Gastrocnemius medialis (tissue), 4 donors: ENCODE measurements at regions not wholly inside any gene's neighbourhood (a gene's known extent, or its start where the extent isn't known, plus 50 kb on each side); places are given as distances from the start of the nearest gene placed in this dataset.
"Not testable (repeated sequence)": the region's sequence is repeated elsewhere in the genome, so short reads cannot be mapped to it uniquely, and the experiment has no call there.

Experiments used
- ATAC-seq, 2 donors: fragments of 150-250 bp; one replicate each; pipeline ENCODE4 v1.9.1; 2016
- DNase-seq, 2 donors: peaks; one replicate each; pipeline ENCODE4 v3.0.0-alpha.2; 2019
- H3K27ac ChIP-seq, 4 donors: fragments of 200-600 bp; sonication (generic); 1 replicate in 1 of 4; 2 replicates in 3 of 4; pipeline ENCODE4 v1.5.1; 2016 to 2018; ENCODE audit warnings: mild to moderate bottlenecking in 2 of 4, moderate library complexity in 1 of 4
- H3K27me3 ChIP-seq, 3 donors: fragments of 200-600 bp; sonication (generic) in 2 of 3; 1 replicate in 1 of 3; 2 replicates in 2 of 3; pipeline versions ENCODE4 v1.5.1 to v1.6.0; 2016 to 2019; ENCODE audit warnings: mild to moderate bottlenecking in 1 of 3, moderate library complexity in 1 of 3
- H3K36me3 ChIP-seq, 2 donors: fragments of 200-600 bp; sonication (generic) in 1 of 2; one replicate each; pipeline ENCODE4 v1.5.1; 2017 to 2018
- H3K4me1 ChIP-seq, 2 donors: fragments of 200-600 bp; sonication (generic) in 1 of 2; one replicate each; pipeline ENCODE4 v1.5.1; 2016 to 2017; ENCODE audit warnings: mild to moderate bottlenecking in 2 of 2
- H3K4me3 ChIP-seq, 4 donors: fragments of 200-600 bp; sonication (generic) in 3 of 4; 1 replicate in 1 of 4; 2 replicates in 3 of 4; pipeline ENCODE4 v1.5.1; 2016 to 2019; ENCODE audit warnings: mild to moderate bottlenecking in 2 of 4
- H3K9me3 ChIP-seq, 3 donors: fragments of 200-600 bp; sonication (generic) in 2 of 3; 1 replicate in 1 of 3; 2 replicates in 2 of 3; pipeline ENCODE4 v1.5.1; 2016 to 2019
- CTCF ChIP-seq, 5 experiments: fragments of 450-650 bp in 3 of 5; fragments of 200-600 bp in 2 of 5; sonication (generic) in 2 of 5; IDR thresholded peaks in 4 of 5; conservative IDR thresholded peaks in 1 of 5; 1 replicate in 4 of 5; 2 replicates in 1 of 5; pipeline ENCODE4 v1.5.1; 2016 to 2019; ENCODE audit warnings: antibody characterized with exemption in 5 of 5, mild to moderate bottlenecking in 3 of 5, moderate library complexity in 3 of 5
- POLR2A ChIP-seq, 2 donors: fragments of 450-650 bp; IDR thresholded peaks; one replicate each; pipeline ENCODE4 v1.6.1; 2017; ENCODE audit warnings: antibody characterized with exemption in 2 of 2, mild to moderate bottlenecking in 2 of 2, moderate library complexity in 2 of 2
- in situ Hi-C, 4 donors: fragments of 200-750 bp; cut with MboI; loops; one replicate each; pipeline versions ENCODE4 v1.15.0 to v1.8.0; 2017; ENCODE audit warnings: low sequenced_read_pairs in 4 of 4
- intact Hi-C: fragments of 100-400 bp; cut with DNase I; formaldehyde crosslinking; loops from one replicate; pipeline ENCODE4 v1.15.1; 2023; ENCODE audit warnings: low total_unique reads

- no peaks in the 10 kb centered on the region for H3K4me1 ChIP-seq
- ATAC-seq (no peak), DNase-seq (no peak)
- intact Hi-C loops = no loop called here
- H3K9me3 ChIP-seq = no peaks in the 10 kb centered on the region
- in situ Hi-C loops = no loop called here
- no peaks in the 10 kb centered on the region for H3K36me3 ChIP-seq
- TF ChIP-seq POLR2A (IDR thresholded peaks at IDR 0.05) (no peak), CTCF (IDR thresholded peaks at IDR 0.05 in 4 of 5, conservative IDR thresholded peaks at IDR 0.05 in 1 of 5) (no peak)
- no peak overlapping the region for H3K4me3 ChIP-seq
- no peaks in the 10 kb centered on the region for H3K27me3 ChIP-seq
- no peak overlapping the region for H3K27ac ChIP-seq
Measured at GRCh38 chr12:83462419-83462818, 775.7 kb downstream of the TMTC2 start.

GRCh38 chr12:83461336-83461935 lies 774.7 kb downstream of the TMTC2 start:
- no peak overlapping the region for H3K27ac ChIP-seq
- no peaks in the 10 kb centered on the region for H3K4me1 ChIP-seq
- H3K27me3 ChIP-seq = no peaks in the 10 kb centered on the region
- ATAC-seq (no peak), DNase-seq (no peak)
- in situ Hi-C loops = no loop called here
- no peak for TF ChIP-seq CTCF (IDR thresholded peaks at IDR 0.05 in 4 of 5, conservative IDR thresholded peaks at IDR 0.05 in 1 of 5)
- TF ChIP-seq POLR2A (IDR thresholded peaks at IDR 0.05) = no peak
- intact Hi-C loops = no loop called here
- no peak overlapping the region for H3K4me3 ChIP-seq
- no peaks in the 10 kb centered on the region for H3K36me3 ChIP-seq
- no peaks in the 10 kb centered on the region for H3K9me3 ChIP-seq

GRCh38 chr12:83451189-83451588 lies 764.5 kb downstream of the TMTC2 start:
- in situ Hi-C loops (no loop called here), intact Hi-C loops (no loop called here)
- no peak overlapping the region for H3K27ac ChIP-seq
- no peak overlapping the region for H3K4me3 ChIP-seq
- H3K9me3 ChIP-seq = no peaks in the 10 kb centered on the region
- H3K4me1 ChIP-seq = no peaks in the 10 kb centered on the region
- TF ChIP-seq CTCF (IDR thresholded peaks at IDR 0.05 in 4 of 5, conservative IDR thresholded peaks at IDR 0.05 in 1 of 5) (no peak), POLR2A (IDR thresholded peaks at IDR 0.05) (no peak)
- DNase-seq = no peak
- no peak for ATAC-seq
- H3K27me3 ChIP-seq = no peaks in the 10 kb centered on the region
- no peaks in the 10 kb centered on the region for H3K36me3 ChIP-seq

- TF ChIP-seq POLR2A (IDR thresholded peaks at IDR 0.05) = no peak
- TF ChIP-seq CTCF (IDR thresholded peaks at IDR 0.05 in 4 of 5, conservative IDR thresholded peaks at IDR 0.05 in 1 of 5) = no peak
- Histone ChIP-seq H3K4me3 (no peak overlapping the region), H3K27ac (no peak overlapping the region), H3K4me1 (no peaks in the 10 kb centered on the region), H3K9me3 (no peaks in the 10 kb centered on the region), H3K27me3 (no peaks in the 10 kb centered on the region), H3K36me3 (no peaks in the 10 kb centered on the region)
- intact Hi-C loops = no loop called here
- in situ Hi-C loops = no loop called here
- DNase-seq (no peak), ATAC-seq (no peak)
Measured at GRCh38 chr12:83434600-83434999, 747.9 kb downstream of the TMTC2 start.

GRCh38 chr12:83432176-83432719 lies 745.5 kb downstream of the TMTC2 start:
- no peak for ATAC-seq
- intact Hi-C loops (no loop called here), in situ Hi-C loops (no loop called here)

GRCh38 chr12:83427586-83428136 lies 741.0 kb downstream of the TMTC2 start:
- ATAC-seq, intact Hi-C loops, H3K9me3 ChIP-seq, H3K27me3 ChIP-seq, H3K4me1 ChIP-seq, in situ Hi-C loops, H3K36me3 ChIP-seq, H3K27ac ChIP-seq, DNase-seq, H3K4me3 ChIP-seq: not testable (repeated sequence)

More at GRCh38 chr12:83432176-83432719, 745.5 kb downstream of the TMTC2 start:
- DNase-seq = no peak
- no peaks in the 10 kb centered on the region for H3K27me3 ChIP-seq
- H3K9me3 ChIP-seq = no peaks in the 10 kb centered on the region
- H3K36me3 ChIP-seq = no peaks in the 10 kb centered on the region
- no peak overlapping the region for H3K27ac ChIP-seq
- TF ChIP-seq POLR2A (IDR thresholded peaks at IDR 0.05) = no peak
- no peak for TF ChIP-seq CTCF (IDR thresholded peaks at IDR 0.05 in 4 of 5, conservative IDR thresholded peaks at IDR 0.05 in 1 of 5)
- no peaks in the 10 kb centered on the region for H3K4me1 ChIP-seq
- no peak overlapping the region for H3K4me3 ChIP-seq
